ENCODE measurements at regions not wholly inside any gene's neighbourhood (a gene's known extent, or its start where the extent isn't known, plus 50 kb on each side); places are given as distances from the start of the nearest gene placed in this dataset.

DNA sequence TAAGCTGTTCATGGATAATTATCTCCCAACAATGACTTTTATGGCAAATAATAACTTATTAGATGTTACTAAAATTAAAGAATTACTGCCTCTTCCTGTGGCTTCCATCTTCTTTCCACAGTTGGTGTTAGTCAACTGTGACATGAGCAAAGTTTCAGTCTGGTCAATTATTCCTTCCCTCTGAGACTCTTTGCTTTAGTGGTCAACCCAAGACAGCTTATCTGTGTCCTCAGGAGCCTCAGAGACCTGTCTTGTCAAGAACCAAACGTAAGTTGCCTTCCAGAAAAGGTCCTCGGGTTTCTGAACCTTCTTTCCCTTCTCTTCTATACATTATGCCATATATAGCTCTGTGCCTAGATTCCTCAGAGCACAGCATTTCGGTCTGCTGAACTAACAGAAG is 263.2 kb upstream of the ZP4 start:
- TF ChIP-seq EZH2phosphoT487 (IDR thresholded peaks at IDR 0.05; ENCODE audit: borderline replicate concordance, low read depth, low read length) = no peak
- TF ChIP-seq, protein P1, sequence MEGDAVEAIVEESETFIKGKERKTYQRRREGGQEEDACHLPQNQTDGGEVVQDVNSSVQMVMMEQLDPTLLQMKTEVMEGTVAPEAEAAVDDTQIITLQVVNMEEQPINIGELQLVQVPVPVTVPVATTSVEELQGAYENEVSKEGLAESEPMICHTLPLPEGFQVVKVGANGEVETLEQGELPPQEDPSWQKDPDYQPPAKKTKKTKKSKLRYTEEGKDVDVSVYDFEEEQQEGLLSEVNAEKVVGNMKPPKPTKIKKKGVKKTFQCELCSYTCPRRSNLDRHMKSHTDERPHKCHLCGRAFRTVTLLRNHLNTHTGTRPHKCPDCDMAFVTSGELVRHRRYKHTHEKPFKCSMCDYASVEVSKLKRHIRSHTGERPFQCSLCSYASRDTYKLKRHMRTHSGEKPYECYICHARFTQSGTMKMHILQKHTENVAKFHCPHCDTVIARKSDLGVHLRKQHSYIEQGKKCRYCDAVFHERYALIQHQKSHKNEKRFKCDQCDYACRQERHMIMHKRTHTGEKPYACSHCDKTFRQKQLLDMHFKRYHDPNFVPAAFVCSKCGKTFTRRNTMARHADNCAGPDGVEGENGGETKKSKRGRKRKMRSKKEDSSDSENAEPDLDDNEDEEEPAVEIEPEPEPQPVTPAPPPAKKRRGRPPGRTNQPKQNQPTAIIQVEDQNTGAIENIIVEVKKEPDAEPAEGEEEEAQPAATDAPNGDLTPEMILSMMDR (conservative IDR thresholded peaks at IDR 0.05; ENCODE audit: low read length) = no peak
- Histone ChIP-seq H3K27ac (ENCODE audit: low read depth, low read length, poor library complexity, severe bottlenecking) (no peak overlapping the region), H2AFZ (ENCODE audit: low read length) (no peak overlapping the region), H3K4me3 (ENCODE audit: low read depth, low read length, poor library complexity, severe bottlenecking) (no peak overlapping the region), H4K20me1 (ENCODE audit: insufficient read depth, low read length) (no peaks in the 10 kb centered on the region), H3K4me1 (ENCODE audit: insufficient read depth, low read length, poor library complexity, severe bottlenecking) (no peaks in the 10 kb centered on the region), H3K79me2 (ENCODE audit: insufficient read depth, low read depth, low read length) (no peaks in the 10 kb centered on the region), H3K9me2 (ENCODE audit: insufficient read depth, low read length) (no peaks in the 10 kb centered on the region), H3K36me3 (ENCODE audit: insufficient read depth, low read length) (no peaks in the 10 kb centered on the region), H3K9me3 (ENCODE audit: low read length) (no peaks in the 10 kb centered on the region), H3K4me2 (ENCODE audit: low read length) (no peak overlapping the region)
- ChIA-PET POLR2A (interaction anchor here (0.6 kb wide), 2 partner anchors 1472 to 1647 kb away, joined by 3 read pairs; no protein-coding TSS in a partner anchor), CTCF (ENCODE audit: unreplicated experiment) (no interaction called here)
- DNase-seq (ENCODE audit: low spot score) = no peak
- BruUV-seq (replicated peaks) = no TSS peak
- intact Hi-C loops (cut with micrococcal nuclease; ENCODE audit: unreplicated experiment) = no loop called here

DNA sequence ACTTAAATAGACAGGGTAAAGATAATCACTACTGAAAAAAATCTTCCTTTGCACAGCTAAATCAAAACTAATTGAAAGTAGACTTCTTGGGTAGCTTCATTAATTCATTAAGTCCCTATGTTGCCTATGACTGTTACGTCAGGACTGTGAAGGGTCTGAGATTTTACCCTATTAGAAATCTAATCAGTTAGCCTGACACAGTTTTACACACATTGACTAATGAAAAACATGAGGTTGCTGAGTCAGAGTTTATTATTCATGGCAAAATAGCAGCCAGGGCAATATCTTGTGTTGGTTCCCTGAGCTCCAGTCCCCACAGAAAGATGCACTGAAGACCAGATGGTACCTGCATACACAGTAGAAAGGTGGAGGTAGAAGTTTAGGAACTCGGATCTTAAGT is 262.5 kb upstream of the ZP4 start:
- Histone ChIP-seq H3K4me1 (ENCODE audit: insufficient read depth, low read length, poor library complexity, severe bottlenecking) (no peaks in the 10 kb centered on the region), H3K4me2 (ENCODE audit: low read length) (no peak overlapping the region), H3K4me3 (ENCODE audit: low read depth, low read length, poor library complexity, severe bottlenecking) (no peak overlapping the region), H3K36me3 (ENCODE audit: insufficient read depth, low read length) (no peaks in the 10 kb centered on the region), H3K9me2 (ENCODE audit: insufficient read depth, low read length) (no peaks in the 10 kb centered on the region), H3K27ac (ENCODE audit: low read depth, low read length, poor library complexity, severe bottlenecking) (no peak overlapping the region), H2AFZ (ENCODE audit: low read length) (no peak overlapping the region), H3K79me2 (ENCODE audit: insufficient read depth, low read depth, low read length) (no peaks in the 10 kb centered on the region), H4K20me1 (ENCODE audit: insufficient read depth, low read length) (no peaks in the 10 kb centered on the region), H3K9me3 (ENCODE audit: low read length) (no peaks in the 10 kb centered on the region)
- TF ChIP-seq, protein P1 (conservative IDR thresholded peaks at IDR 0.05; ENCODE audit: low read length) = no peak
- ChIA-PET CTCF (ENCODE audit: unreplicated experiment) (no interaction called here), POLR2A (interaction anchor here (0.6 kb wide), 1 partner anchor 101 kb away, joined by 3 read pairs; no protein-coding TSS in a partner anchor)
- no TSS peak for BruUV-seq (replicated peaks)
- no peak for DNase-seq (ENCODE audit: low spot score)
- intact Hi-C loops (cut with micrococcal nuclease; ENCODE audit: unreplicated experiment) = no loop called here

DNA sequence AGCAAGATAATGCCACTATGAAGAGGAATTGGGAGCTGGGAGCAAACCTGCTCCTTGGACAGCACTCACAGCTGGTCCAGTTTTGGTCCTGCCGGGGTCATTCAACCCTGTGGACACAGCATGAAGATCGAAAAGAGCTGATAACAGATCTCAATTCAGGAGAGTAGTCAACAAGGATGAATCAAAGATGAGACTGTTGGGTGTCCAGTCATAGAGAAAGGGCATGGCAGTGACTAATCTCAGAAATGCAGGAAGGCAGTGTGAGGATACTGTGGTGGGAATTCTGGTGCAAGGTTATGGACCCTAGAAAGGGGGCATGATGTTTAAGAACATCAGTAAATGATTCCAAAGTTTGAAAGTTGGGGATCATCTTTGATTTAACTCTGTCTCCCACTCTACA is 261.4 kb upstream of the ZP4 start:
- intact Hi-C loops (cut with micrococcal nuclease; ENCODE audit: unreplicated experiment) = no loop called here
- Histone ChIP-seq H3K9me3 (ENCODE audit: low read length) (no peaks in the 10 kb centered on the region), H3K4me2 (ENCODE audit: low read length) (no peak overlapping the region), H3K27ac (ENCODE audit: low read depth, low read length, poor library complexity, severe bottlenecking) (no peak overlapping the region), H3K4me3 (ENCODE audit: low read depth, low read length, poor library complexity, severe bottlenecking) (no peak overlapping the region), H3K36me3 (ENCODE audit: insufficient read depth, low read length) (no peaks in the 10 kb centered on the region), H3K79me2 (ENCODE audit: insufficient read depth, low read depth, low read length) (no peaks in the 10 kb centered on the region), H3K9me2 (ENCODE audit: insufficient read depth, low read length) (no peaks in the 10 kb centered on the region), H3K4me1 (ENCODE audit: insufficient read depth, low read length, poor library complexity, severe bottlenecking) (no peaks in the 10 kb centered on the region), H4K20me1 (ENCODE audit: insufficient read depth, low read length) (no peaks in the 10 kb centered on the region), H2AFZ (ENCODE audit: low read length) (no peak overlapping the region)
- CTCF ChIA-PET (ENCODE audit: unreplicated experiment) = no interaction called here
- no peak for TF ChIP-seq EZH2phosphoT487 (IDR thresholded peaks at IDR 0.05; ENCODE audit: borderline replicate concordance, low read depth, low read length)
- TF ChIP-seq, protein P1 (conservative IDR thresholded peaks at IDR 0.05; ENCODE audit: low read length) = no peak
- POLR2A ChIA-PET = interaction anchor here (1.0 kb wide), 1 partner anchor 298 kb away, joined by 4 read pairs; no protein-coding TSS in a partner anchor
- BruUV-seq (replicated peaks) = no TSS peak
- no peak for DNase-seq (ENCODE audit: low spot score)

Measured in OCI-LY7 (cell line).